HFFc6 (cell line): ENCODE measurements at regions not wholly inside any gene's neighbourhood (a gene's known extent, or its start where the extent isn't known, plus 50 kb on each side); places are given as distances from the start of the nearest gene placed in this dataset.
"Not testable (repeated sequence)": the region's sequence is repeated elsewhere in the genome, so short reads cannot be mapped to it uniquely, and the experiment has no call there.

ENCODE experiments used
- DNase-seq: peaks from one replicate; pipeline ENCODE4 v3.0.0-alpha.2; 2018
- H3K27ac Mint-ChIP-seq: 2 replicates; pipeline ENCODE4 v1.8.0; 2020; ENCODE audit warnings: mild to moderate bottlenecking, mixed read lengths
- H3K27me3 Mint-ChIP-seq: 2 replicates; pipeline ENCODE4 v1.8.0; 2021; ENCODE audit warnings: mild to moderate bottlenecking, moderate library complexity, mixed read lengths; ENCODE audit not compliant: insufficient read depth
- H3K36me3 Mint-ChIP-seq: 2 replicates; pipeline ENCODE4 v1.8.0; 2021; ENCODE audit warnings: low read depth, mixed read lengths
- H3K4me1 Mint-ChIP-seq: 2 replicates; pipeline ENCODE4 v1.8.0; 2020; ENCODE audit warnings: low read depth, mixed read lengths
- H3K4me3 Mint-ChIP-seq: 2 replicates; pipeline ENCODE4 v1.8.0; 2020; ENCODE audit warnings: mild to moderate bottlenecking, moderate library complexity, mixed read lengths
- H3K9me3 Mint-ChIP-seq: 2 replicates; pipeline ENCODE4 v1.8.0; 2020; ENCODE audit warnings: mild to moderate bottlenecking, mixed read lengths
- CTCF ChIP-seq: fragments of 200-600 bp; sonication (generic); IDR thresholded peaks from 2 replicates; pipeline ENCODE4 v1.5.0; 2021; ENCODE audit warnings: antibody characterized with exemption, mild to moderate bottlenecking

- Mint-ChIP-seq H3K36me3 (no peaks in the 10 kb centered on the region), H3K9me3 (peaks cover 12% of the 10 kb centered on the region), H3K27me3 (no peaks in the 10 kb centered on the region), H3K4me3 (no peak overlapping the region), H3K27ac (no peak overlapping the region), H3K4me1 (no peaks in the 10 kb centered on the region)
- DNase-seq, result no peak
- TF ChIP-seq CTCF, result no peak
Measured at GRCh38 chrX:140123446-140123845, 158.1 kb upstream of the CXorf66 start.

- H3K27ac Mint-ChIP-seq, H3K9me3 Mint-ChIP-seq, H3K27me3 Mint-ChIP-seq, H3K4me1 Mint-ChIP-seq, H3K4me3 Mint-ChIP-seq, DNase-seq, H3K36me3 Mint-ChIP-seq: not testable (repeated sequence)
Measured at GRCh38 chrX:140114059-140114458, 148.7 kb upstream of the CXorf66 start.

GRCh38 chrX:140110081-140110650, 144.8 kb upstream of the CXorf66 start:
- Mint-ChIP-seq H3K27ac (no peak overlapping the region), H3K27me3 (no peaks in the 10 kb centered on the region), H3K9me3 (no peaks in the 10 kb centered on the region; the same call in 1 of the 2 replicates), H3K4me1 (no peaks in the 10 kb centered on the region), H3K4me3 (no peak overlapping the region), H3K36me3 (no peaks in the 10 kb centered on the region)
- no peak for DNase-seq
- TF ChIP-seq CTCF, result no peak

GRCh38 chrX:140104760-140105159, 139.4 kb upstream of the CXorf66 start:
- no peaks in the 10 kb centered on the region for H3K36me3 Mint-ChIP-seq
- H3K27me3 Mint-ChIP-seq, result no peaks in the 10 kb centered on the region
- no peaks in the 10 kb centered on the region for H3K9me3 Mint-ChIP-seq
- H3K4me1 Mint-ChIP-seq, result no peaks in the 10 kb centered on the region
- TF ChIP-seq CTCF, result no peak
- no peak overlapping the region for H3K4me3 Mint-ChIP-seq
- H3K27ac Mint-ChIP-seq, result no peak overlapping the region
- DNase-seq, result no peak

- no peak for DNase-seq
Measured at GRCh38 chrX:140099221-140099620, 133.9 kb upstream of the CXorf66 start.

GRCh38 chrX:140092121-140092520, 126.8 kb upstream of the CXorf66 start:
- no peak for TF ChIP-seq CTCF
- Mint-ChIP-seq H3K27me3 (no peaks in the 10 kb centered on the region; the same call in 1 of the 2 replicates), H3K27ac (no peak overlapping the region), H3K4me3 (no peak overlapping the region), H3K9me3 (no peaks in the 10 kb centered on the region), H3K36me3 (no peaks in the 10 kb centered on the region), H3K4me1 (no peaks in the 10 kb centered on the region)
- no peak for DNase-seq

More at GRCh38 chrX:140099221-140099620, 133.9 kb upstream of the CXorf66 start:
- no peak for TF ChIP-seq CTCF
- Mint-ChIP-seq H3K36me3 (no peaks in the 10 kb centered on the region), H3K4me1 (no peaks in the 10 kb centered on the region), H3K4me3 (no peak overlapping the region), H3K27me3 (no peaks in the 10 kb centered on the region), H3K9me3 (no peaks in the 10 kb centered on the region), H3K27ac (no peak overlapping the region)
